HG02852 (cell line): ENCODE measurements at regions not wholly inside any gene's neighbourhood (a gene's known extent, or its start where the extent isn't known, plus 50 kb on each side); places are given as distances from the start of the nearest gene placed in this dataset.

Experiments used
- ATAC-seq: cut with Tn5 transposase; IDR thresholded peaks from one replicate; pipeline ENCODE4 v1.9.1; 2021; ENCODE audit warnings: mild to moderate bottlenecking, moderate library complexity; ENCODE audit not compliant: unreplicated experiment

DNA sequence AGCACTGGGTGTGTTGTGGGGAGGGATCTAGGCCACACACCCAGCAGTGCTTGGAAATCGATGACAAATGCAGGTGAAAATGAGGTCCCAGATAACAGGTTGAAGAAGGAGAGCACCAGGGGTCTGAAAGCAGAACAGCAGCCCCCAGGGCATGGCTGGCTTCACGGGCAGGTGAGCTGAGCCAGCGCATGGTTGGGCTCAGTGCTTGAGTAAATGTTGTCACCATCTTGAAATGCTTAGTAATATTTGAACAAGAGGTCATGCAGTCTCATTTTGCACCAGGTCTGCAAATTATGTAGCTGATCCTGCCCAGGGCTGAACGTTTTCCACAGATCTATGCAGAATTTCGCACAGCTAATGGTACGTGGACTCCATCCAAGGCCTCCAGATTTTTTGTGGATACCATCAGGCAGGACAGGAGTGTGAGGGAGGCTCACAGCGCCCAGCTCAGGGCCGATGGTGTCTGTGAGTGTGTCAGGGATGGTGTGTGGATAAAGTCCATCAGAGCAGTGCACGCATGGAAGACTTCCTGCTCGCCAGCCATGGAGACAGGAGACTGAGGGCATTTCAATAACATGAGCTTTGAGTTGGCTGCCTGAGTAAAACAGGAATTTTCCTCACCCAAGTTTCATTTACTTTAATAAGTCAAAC, 53.1 kb upstream of the SNX9 start:
- ATAC-seq = no peak

- no peak for ATAC-seq
Observed at GRCh38 chr6:157770946-157771345, 52.1 kb upstream of the SNX9 start.

GRCh38 chr6:157772820-157773219, 50.2 kb upstream of the SNX9 start:
- no peak for ATAC-seq
